Left lung (tissue), 4 donors: ENCODE measurements at regions not wholly inside any gene's neighbourhood (a gene's known extent, or its start where the extent isn't known, plus 50 kb on each side); places are given as distances from the start of the nearest gene placed in this dataset.

Experiments used
- ATAC-seq: fragments of 200-7000 bp; cut with Tn5 transposase; one replicate; pipeline ENCODE4 v1.9.1; 2020; ENCODE audit warnings: moderate library complexity
- DNase-seq, 4 donors: peaks; one replicate each; pipeline ENCODE4 v3.0.0-alpha.2; 2013 to 2020
- H3K27ac ChIP-seq, 2 donors: fragments of 200-600 bp; sonication (generic) in 1 of 2; one replicate each; pipeline versions ENCODE4 v1.5.0 to v1.8.0; 2020 to 2021
- H3K27me3 ChIP-seq, 2 donors: fragments of 200-600 bp; sonication (generic) in 1 of 2; one replicate each; pipeline versions ENCODE4 v1.5.0 to v1.8.0; 2020 to 2021
- H3K36me3 ChIP-seq, 2 donors: fragments of 200-600 bp; sonication (generic) in 1 of 2; one replicate each; pipeline versions ENCODE4 v1.5.0 to v1.8.0; 2020 to 2021
- H3K4me1 ChIP-seq, 2 donors: fragments of 200-600 bp; one replicate each; pipeline ENCODE4 v1.8.0; 2021
- H3K4me3 ChIP-seq, 2 donors: fragments of 200-600 bp; sonication (generic) in 1 of 2; one replicate each; pipeline versions ENCODE4 v1.5.0 to v1.8.0; 2020 to 2021; ENCODE audit warnings: mild to moderate bottlenecking in 1 of 2
- H3K9me3 ChIP-seq, 2 donors: fragments of 200-600 bp; sonication (generic) in 1 of 2; one replicate each; pipeline versions ENCODE4 v1.5.0 to v1.8.0; 2020 to 2021
- CTCF ChIP-seq, 2 donors: fragments of 200-600 bp; sonication (generic) in 1 of 2; IDR thresholded peaks; one replicate each; pipeline versions ENCODE4 v1.5.0 to v1.8.0; 2021; ENCODE audit warnings: antibody characterized with exemption in 2 of 2
- intact Hi-C, 2 donors: fragments of 100-400 bp; cut with DNase I; formaldehyde crosslinking; loops; one replicate each; pipeline versions ENCODE4 v1.11.2 to v1.14.2; 2022
- donor health status: DM: no; HTN: yes; CAD: no.
- donor health status: DM: no; HTN: no; CAD: no.

DNA sequence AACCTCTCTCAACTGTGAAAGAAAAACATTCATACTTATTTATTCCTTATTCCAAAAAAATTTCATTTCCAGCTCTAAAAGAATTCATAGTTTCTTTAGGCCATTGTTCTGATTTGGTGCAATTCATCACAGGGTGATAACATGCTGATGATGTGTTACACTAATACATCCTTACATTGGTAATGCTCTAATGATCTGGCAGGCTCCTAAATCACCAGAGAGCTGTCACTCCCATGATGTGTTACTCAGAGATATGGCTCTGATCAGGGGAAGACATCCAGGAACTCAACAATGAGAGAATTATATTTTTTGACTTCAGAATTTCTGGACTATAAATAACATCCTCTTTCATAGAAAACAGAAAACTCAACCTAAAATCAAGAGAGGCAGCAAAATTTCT lies 209.3 kb downstream of the CHD9NB start:
- no peaks in the 10 kb centered on the region for H3K27me3 ChIP-seq
- intact Hi-C loops = no loop called here
- no peaks in the 10 kb centered on the region for H3K36me3 ChIP-seq
- DNase-seq = peak in 2 of 4 donors; percentile 59 to 63
- no peaks in the 10 kb centered on the region for H3K4me1 ChIP-seq
- H3K4me3 ChIP-seq = no peak overlapping the region
- ATAC-seq = no peak
- H3K9me3 ChIP-seq = peaks cover 0 to 9% of the 10 kb centered on the region in 2 donors
- TF ChIP-seq CTCF (IDR thresholded peaks at IDR 0.05) = no peak
- no peak overlapping the region for H3K27ac ChIP-seq

DNA sequence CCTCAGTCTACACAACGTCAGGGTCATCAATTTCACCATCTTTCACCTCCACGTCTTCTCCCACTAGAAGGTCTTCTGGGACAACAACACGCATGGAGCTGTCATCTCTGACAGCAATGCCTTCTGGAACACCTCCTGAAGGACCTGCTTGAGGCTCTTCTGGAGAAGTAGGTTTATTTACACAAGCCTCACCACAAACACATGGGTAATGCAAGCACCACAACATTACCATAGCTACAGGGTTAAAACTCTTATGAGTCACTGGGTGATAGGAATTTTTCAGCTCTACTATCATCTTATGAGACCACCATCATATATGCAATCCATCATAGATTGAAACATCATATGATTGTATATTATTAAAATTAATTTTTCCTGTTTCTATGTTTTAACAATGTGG lies 215.4 kb downstream of the CHD9NB start:
- no peak for TF ChIP-seq CTCF (IDR thresholded peaks at IDR 0.05)
- Histone ChIP-seq H3K9me3 (no peaks in the 10 kb centered on the region), H3K27me3 (no peaks in the 10 kb centered on the region), H3K4me3 (no peak overlapping the region), H3K4me1 (no peaks in the 10 kb centered on the region), H3K27ac (no peak overlapping the region), H3K36me3 (no peaks in the 10 kb centered on the region)
- no peak for DNase-seq
- intact Hi-C loops = no loop called here
- ATAC-seq = peak; percentile 41

DNA sequence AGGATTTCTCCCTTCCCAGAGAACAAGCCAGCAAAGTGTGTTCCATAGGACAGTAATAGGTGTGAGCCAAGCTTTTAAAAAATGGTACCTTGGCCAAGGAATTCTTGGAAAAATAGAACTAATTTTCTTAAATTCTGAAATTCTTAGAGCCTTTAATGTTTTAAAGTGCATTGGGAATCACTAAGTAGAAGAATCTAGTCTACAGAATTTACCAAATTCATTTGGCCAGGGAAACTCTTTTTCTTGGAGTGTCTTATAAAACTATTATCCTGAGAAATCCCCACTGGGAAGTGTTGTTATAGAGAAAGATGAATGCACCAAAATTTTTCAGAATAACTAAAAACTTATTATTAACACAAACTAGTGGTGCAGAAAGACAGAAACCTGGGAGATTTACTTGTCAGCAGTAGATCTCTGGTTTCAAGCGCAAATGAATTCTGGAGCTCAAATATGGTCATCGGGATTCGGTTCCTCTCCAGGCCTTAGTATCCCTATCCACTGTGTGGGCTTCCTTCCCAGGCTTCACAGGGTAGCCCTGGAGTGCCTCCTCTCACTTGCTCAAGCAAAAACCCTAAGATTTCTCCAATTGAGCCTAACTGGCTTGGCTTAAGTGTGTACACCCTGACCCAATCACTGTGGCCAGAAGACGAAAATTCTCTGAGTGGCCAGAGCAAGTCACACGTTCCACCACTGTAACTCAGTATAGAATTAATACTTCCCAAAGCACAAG lies 217.8 kb downstream of the CHD9NB start:
- Histone ChIP-seq H3K4me1 (no peaks in the 10 kb centered on the region), H3K27me3 (no peaks in the 10 kb centered on the region), H3K4me3 (no peak overlapping the region), H3K9me3 (no peaks in the 10 kb centered on the region), H3K36me3 (no peaks in the 10 kb centered on the region), H3K27ac (no peak overlapping the region)
- DNase-seq (no peak), ATAC-seq (no peak)
- intact Hi-C loops = no loop called here
- TF ChIP-seq CTCF (IDR thresholded peaks at IDR 0.05) = no peak

- ATAC-seq = no peak
- Histone ChIP-seq H3K27me3 (no peaks in the 10 kb centered on the region), H3K4me3 (no peak overlapping the region), H3K9me3 (no peaks in the 10 kb centered on the region), H3K27ac (no peak overlapping the region), H3K36me3 (no peaks in the 10 kb centered on the region), H3K4me1 (no peaks in the 10 kb centered on the region)
- no peak for TF ChIP-seq CTCF (IDR thresholded peaks at IDR 0.05)
- intact Hi-C loops = no loop called here
- no peak for DNase-seq
Observed at GRCh38 chr16:52832771-52833170, 219.9 kb downstream of the CHD9NB start.

DNA sequence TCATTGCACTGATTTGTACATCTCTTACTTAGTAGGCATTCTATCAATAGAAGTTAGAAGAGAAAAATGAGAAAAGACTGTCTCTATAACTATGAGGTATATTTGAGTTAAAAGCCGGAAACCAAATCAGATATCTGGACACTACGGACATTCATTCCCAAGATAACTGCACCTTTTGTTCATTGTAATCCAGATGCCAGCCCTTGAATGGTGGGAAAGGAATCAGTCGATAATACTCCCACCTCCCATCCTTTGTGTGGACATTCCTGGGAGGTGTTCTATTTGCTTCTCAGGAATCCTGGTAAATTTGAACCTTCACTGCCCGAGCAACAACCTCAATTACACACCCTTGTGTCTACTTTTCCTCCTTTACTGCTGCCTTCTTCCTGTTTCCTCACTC lies 225.2 kb downstream of the CHD9NB start:
- Histone ChIP-seq H3K27me3 (no peaks in the 10 kb centered on the region), H3K36me3 (no peaks in the 10 kb centered on the region), H3K27ac (no peak overlapping the region), H3K9me3 (no peaks in the 10 kb centered on the region), H3K4me1 (no peaks in the 10 kb centered on the region), H3K4me3 (no peak overlapping the region)
- ATAC-seq = no peak
- TF ChIP-seq CTCF (IDR thresholded peaks at IDR 0.05) = no peak
- intact Hi-C loops = no loop called here
- no peak for DNase-seq
